Skeletal muscle satellite cell (primary cell): ENCODE measurements at regions not wholly inside any gene's neighbourhood (a gene's known extent, or its start where the extent isn't known, plus 50 kb on each side); places are given as distances from the start of the nearest gene placed in this dataset.
A peak's percentile ranks its signal among the peaks of the same experiment; 100 is the strongest.
"Not testable (repeated sequence)": the region's sequence is repeated elsewhere in the genome, so short reads cannot be mapped to it uniquely, and the experiment has no call there.

Experiments used
- H3K27me3 ChIP-seq: 2 replicates; pipeline ENCODE4 v1.7.0; 2013; ENCODE audit warnings: low read length; ENCODE audit not compliant: control insufficient read depth, insufficient read depth
- H3K36me3 ChIP-seq: 2 replicates; pipeline ENCODE4 v1.7.0; 2013; ENCODE audit warnings: mild to moderate bottlenecking, control low read depth, low read length; ENCODE audit not compliant: insufficient read depth
- H3K4me1 ChIP-seq: 2 replicates; pipeline ENCODE4 v1.7.0; 2013; ENCODE audit warnings: low read length; ENCODE audit not compliant: control insufficient read depth, insufficient read depth
- H3K4me2 ChIP-seq: 2 replicates; pipeline ENCODE4 v1.7.0; 2013; ENCODE audit warnings: mild to moderate bottlenecking, low read length
- H3K4me3 ChIP-seq: 2 replicates; pipeline ENCODE4 v1.7.0; 2013; ENCODE audit warnings: low read length
- H3K9ac ChIP-seq: 2 replicates; pipeline ENCODE4 v1.7.0; 2013; ENCODE audit warnings: mild to moderate bottlenecking, low read depth, low read length, moderate library complexity
- H3K9me3 ChIP-seq: replicated peaks from 2 replicates; pipeline ENCODE4 v1.7.0; 2013; ENCODE audit warnings: mild to moderate bottlenecking, control low read depth, low read length

GRCh38 chr18:27353273-27353672, 168.2 kb upstream of the CHST9 start:
- Histone ChIP-seq H3K27me3 (peaks cover 4% of the 10 kb centered on the region), H3K4me2 (no peak overlapping the region), H3K36me3 (no peaks in the 10 kb centered on the region), H3K4me3 (no peak overlapping the region), H3K9ac (no peak overlapping the region), H3K4me1 (no peaks in the 10 kb centered on the region), H3K9me3 (no peaks in the 10 kb centered on the region)

- H3K9ac ChIP-seq: no peak overlapping the region
- no peaks in the 10 kb centered on the region for H3K4me1 ChIP-seq
- H3K9me3 ChIP-seq: no peaks in the 10 kb centered on the region
- H3K27me3 ChIP-seq: peaks cover 9% of the 10 kb centered on the region
- no peak overlapping the region for H3K4me2 ChIP-seq
- no peak overlapping the region for H3K4me3 ChIP-seq
- no peaks in the 10 kb centered on the region for H3K36me3 ChIP-seq
These were observed 164.3 kb upstream of the CHST9 start for GRCh38 chr18:27349284-27349882.

- Histone ChIP-seq H3K4me1 (no peaks in the 10 kb centered on the region), H3K9me3 (no peaks in the 10 kb centered on the region), H3K36me3 (no peaks in the 10 kb centered on the region), H3K9ac (no peak overlapping the region), H3K4me2 (no peak overlapping the region), H3K27me3 (no peaks in the 10 kb centered on the region), H3K4me3 (no peak overlapping the region)
These were observed 146.5 kb upstream of the CHST9 start for GRCh38 chr18:27331606-27332005.

- Histone ChIP-seq H3K36me3 (no peaks in the 10 kb centered on the region), H3K4me1 (no peaks in the 10 kb centered on the region), H3K27me3 (no peaks in the 10 kb centered on the region), H3K9me3 (no peaks in the 10 kb centered on the region), H3K4me2 (peak overlapping the region; percentile 12), H3K9ac (no peak overlapping the region), H3K4me3 (no peak overlapping the region)
These were observed 129.9 kb upstream of the CHST9 start for GRCh38 chr18:27314996-27315395.

GRCh38 chr18:27313678-27314077, 128.6 kb upstream of the CHST9 start:
- Histone ChIP-seq H3K4me2 (no peak overlapping the region), H3K4me1 (no peaks in the 10 kb centered on the region), H3K4me3 (no peak overlapping the region), H3K27me3 (no peaks in the 10 kb centered on the region), H3K9me3 (no peaks in the 10 kb centered on the region), H3K36me3 (no peaks in the 10 kb centered on the region), H3K9ac (no peak overlapping the region)

- Histone ChIP-seq H3K4me3 (no peak overlapping the region), H3K27me3 (no peaks in the 10 kb centered on the region), H3K4me1 (no peaks in the 10 kb centered on the region), H3K9me3 (no peaks in the 10 kb centered on the region), H3K4me2 (no peak overlapping the region), H3K9ac (no peak overlapping the region), H3K36me3 (no peaks in the 10 kb centered on the region)
These were observed 127.7 kb upstream of the CHST9 start for GRCh38 chr18:27312853-27313252.

GRCh38 chr18:27312153-27312552, 127.0 kb upstream of the CHST9 start:
- Histone ChIP-seq H3K4me1 (no peaks in the 10 kb centered on the region), H3K4me2 (no peak overlapping the region), H3K36me3 (no peaks in the 10 kb centered on the region), H3K9me3 (no peaks in the 10 kb centered on the region), H3K27me3 (no peaks in the 10 kb centered on the region), H3K4me3 (no peak overlapping the region), H3K9ac (no peak overlapping the region)

GRCh38 chr18:27311114-27311513, 126.0 kb upstream of the CHST9 start:
- H3K4me2 ChIP-seq: no peak overlapping the region
- no peaks in the 10 kb centered on the region for H3K9me3 ChIP-seq
- no peaks in the 10 kb centered on the region for H3K4me1 ChIP-seq
- H3K36me3 ChIP-seq: no peaks in the 10 kb centered on the region
- no peaks in the 10 kb centered on the region for H3K27me3 ChIP-seq
- H3K9ac ChIP-seq: no peak overlapping the region
- H3K4me3 ChIP-seq: no peak overlapping the region

- Histone ChIP-seq H3K9me3 (no peaks in the 10 kb centered on the region), H3K4me1 (no peaks in the 10 kb centered on the region), H3K9ac (no peak overlapping the region), H3K27me3 (no peaks in the 10 kb centered on the region), H3K4me3 (no peak overlapping the region), H3K4me2 (no peak overlapping the region), H3K36me3 (no peaks in the 10 kb centered on the region)
These were observed 116.7 kb upstream of the CHST9 start for GRCh38 chr18:27301615-27302378.

- H3K36me3 ChIP-seq: no peaks in the 10 kb centered on the region
- H3K4me1 ChIP-seq: no peaks in the 10 kb centered on the region
These were observed 113.2 kb upstream of the CHST9 start for GRCh38 chr18:27298214-27298804.

GRCh38 chr18:27285973-27286562, 101.0 kb upstream of the CHST9 start:
- not testable (repeated sequence) for H3K4me2 ChIP-seq, H3K4me3 ChIP-seq, H3K4me1 ChIP-seq, H3K9ac ChIP-seq, H3K36me3 ChIP-seq, H3K27me3 ChIP-seq, H3K9me3 ChIP-seq

More at GRCh38 chr18:27298214-27298804, 113.2 kb upstream of the CHST9 start:
- Histone ChIP-seq H3K4me3 (no peak overlapping the region), H3K4me2 (no peak overlapping the region), H3K9me3 (no peaks in the 10 kb centered on the region), H3K9ac (no peak overlapping the region), H3K27me3 (no peaks in the 10 kb centered on the region)
